ENCODE measurements at regions not wholly inside any gene's neighbourhood (a gene's known extent, or its start where the extent isn't known, plus 50 kb on each side); places are given as distances from the start of the nearest gene placed in this dataset.

DNA sequence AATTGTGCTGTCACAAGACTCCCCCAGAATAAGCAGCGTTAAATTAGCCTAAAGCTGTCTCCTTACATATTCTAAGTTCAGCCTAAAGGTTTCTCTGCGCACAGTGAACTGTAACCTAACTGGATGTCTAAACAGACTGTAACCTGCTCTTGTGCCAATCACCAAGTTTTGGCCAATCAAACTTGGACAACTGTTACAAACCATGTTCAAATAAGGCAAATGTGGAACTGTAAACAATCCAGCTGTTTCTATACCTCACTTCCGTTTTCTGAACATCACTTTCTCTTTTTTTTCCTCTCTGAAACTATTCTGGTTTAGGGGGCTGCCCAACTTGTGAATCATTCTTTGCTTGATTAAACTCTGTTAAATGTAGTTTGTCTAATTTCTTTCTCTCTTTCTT, 252.2 kb upstream of the HABP2 start:
- no peak for DNase-seq
- no peaks in the 10 kb centered on the region for H3K36me3 ChIP-seq (replicated peaks)
- H3K27ac ChIP-seq, result no peak overlapping the region
- H3K27me3 ChIP-seq (replicated peaks), result no peaks in the 10 kb centered on the region
- TF ChIP-seq CTCF (IDR thresholded peaks at IDR 0.05; ENCODE audit: low read depth, low read length, missing control alignments), result no peak
- H3K4me3 ChIP-seq (ENCODE audit: low read depth, low read length), result no peak overlapping the region
- in situ Hi-C loops (cut with HindIII; ENCODE audit: low pct_ligation_motif_present, low sequenced_read_pairs), result no loop called here

GRCh38 chr10:113301342-113301984, 251.4 kb upstream of the HABP2 start:
- no peak for DNase-seq
- peak; percentile 7 for TF ChIP-seq CTCF (IDR thresholded peaks at IDR 0.05; ENCODE audit: low read depth, low read length, missing control alignments)
- in situ Hi-C loops (cut with HindIII; ENCODE audit: low pct_ligation_motif_present, low sequenced_read_pairs), result no loop called here

DNA sequence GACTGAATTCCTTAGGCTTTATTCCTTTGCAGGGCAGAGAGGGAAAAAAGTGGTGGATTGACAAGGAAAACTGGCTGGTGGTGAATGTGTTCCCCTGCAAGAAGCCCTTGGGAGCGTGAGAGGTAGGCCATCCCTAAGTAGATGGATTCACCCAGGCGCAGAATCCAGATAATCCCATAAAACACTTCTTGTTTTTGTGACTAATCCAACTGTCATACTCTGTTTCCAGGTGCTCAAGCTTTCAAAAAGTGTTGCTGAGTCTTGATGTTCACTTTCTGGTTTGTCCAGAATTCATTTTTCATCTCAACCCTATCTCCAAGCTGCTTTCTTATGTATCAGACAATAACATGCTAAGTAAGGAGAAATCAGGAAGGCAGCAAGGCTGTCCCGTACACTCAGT, 250.8 kb upstream of the HABP2 start:
- H3K4me3 ChIP-seq (ENCODE audit: low read depth, low read length), result no peak overlapping the region
- no peak for TF ChIP-seq CTCF (IDR thresholded peaks at IDR 0.05; ENCODE audit: low read depth, low read length, missing control alignments)
- H3K27ac ChIP-seq, result no peak overlapping the region
- DNase-seq, result no peak
- in situ Hi-C loops (cut with HindIII; ENCODE audit: low pct_ligation_motif_present, low sequenced_read_pairs), result no loop called here
- H3K27me3 ChIP-seq (replicated peaks), result no peaks in the 10 kb centered on the region
- no peaks in the 10 kb centered on the region for H3K36me3 ChIP-seq (replicated peaks)

More at GRCh38 chr10:113301342-113301984, 251.4 kb upstream of the HABP2 start:
- H3K4me3 ChIP-seq (ENCODE audit: low read depth, low read length), result no peak overlapping the region
- no peaks in the 10 kb centered on the region for H3K27me3 ChIP-seq (replicated peaks)
- no peaks in the 10 kb centered on the region for H3K36me3 ChIP-seq (replicated peaks)
- H3K27ac ChIP-seq, result no peak overlapping the region

- Histone ChIP-seq H3K27me3 (replicated peaks) (no peaks in the 10 kb centered on the region), H3K4me3 (ENCODE audit: low read depth, low read length) (no peak overlapping the region), H3K27ac (no peak overlapping the region), H3K36me3 (replicated peaks) (no peaks in the 10 kb centered on the region)
- TF ChIP-seq CTCF (IDR thresholded peaks at IDR 0.05; ENCODE audit: low read depth, low read length, missing control alignments), result no peak
- DNase-seq, result peak; percentile 26
- in situ Hi-C loops (cut with HindIII; ENCODE audit: low pct_ligation_motif_present, low sequenced_read_pairs), result no loop called here
These were observed 249.2 kb upstream of the HABP2 start for GRCh38 chr10:113303544-113304146.

DNA sequence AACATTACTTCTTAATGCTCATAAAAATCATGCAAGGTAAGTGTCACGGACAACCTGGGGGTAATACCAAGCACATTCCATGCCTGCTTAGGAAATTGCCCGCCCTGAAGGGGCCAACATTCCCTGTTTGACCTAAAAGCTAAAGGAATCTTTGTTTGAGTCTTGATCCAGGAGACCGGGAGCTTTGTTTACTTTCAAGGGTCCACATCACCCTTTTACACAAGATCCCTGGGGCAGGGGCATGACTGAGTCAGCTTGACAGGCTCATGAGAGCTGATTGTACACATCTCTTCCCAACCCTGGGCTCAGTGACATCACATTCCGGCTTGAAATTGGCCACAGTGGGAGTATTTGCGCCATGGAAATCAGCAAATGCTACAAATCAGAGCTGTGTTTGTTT, 248.1 kb upstream of the HABP2 start:
- Histone ChIP-seq H3K4me3 (ENCODE audit: low read depth, low read length) (no peak overlapping the region), H3K36me3 (replicated peaks) (no peaks in the 10 kb centered on the region), H3K27me3 (replicated peaks) (no peaks in the 10 kb centered on the region), H3K27ac (no peak overlapping the region)
- in situ Hi-C loops (cut with HindIII; ENCODE audit: low pct_ligation_motif_present, low sequenced_read_pairs), result no loop called here
- no peak for TF ChIP-seq CTCF (IDR thresholded peaks at IDR 0.05; ENCODE audit: low read depth, low read length, missing control alignments)
- no peak for DNase-seq

GRCh38 chr10:113305871-113306270, 247.0 kb upstream of the HABP2 start:
- Histone ChIP-seq H3K27ac (no peak overlapping the region), H3K36me3 (replicated peaks) (no peaks in the 10 kb centered on the region), H3K27me3 (replicated peaks) (no peaks in the 10 kb centered on the region), H3K4me3 (ENCODE audit: low read depth, low read length) (no peak overlapping the region)
- in situ Hi-C loops (cut with HindIII; ENCODE audit: low pct_ligation_motif_present, low sequenced_read_pairs), result no loop called here
- TF ChIP-seq CTCF (IDR thresholded peaks at IDR 0.05; ENCODE audit: low read depth, low read length, missing control alignments), result no peak
- DNase-seq, result peak; percentile 62

All from brain microvascular endothelial cell (primary cell).